Heart left ventricle (tissue), 16 donors: ENCODE measurements at regions not wholly inside any gene's neighbourhood (a gene's known extent, or its start where the extent isn't known, plus 50 kb on each side); places are given as distances from the start of the nearest gene placed in this dataset.

Source experiments
- ATAC-seq, 4 donors: fragments of 200-7000 bp; cut with Tn5 transposase; one replicate each; pipeline ENCODE4 v1.9.1; 2020 to 2022; ENCODE audit warnings: moderate library complexity in 4 of 4, mild to moderate bottlenecking in 3 of 4, moderate number of reproducible peaks in 1 of 4
- DNase-seq, 5 donors: peaks; one replicate each; pipeline ENCODE4 v3.0.0-alpha.2; 2020
- H3K27ac ChIP-seq, 12 donors: fragments of 200-600 bp; sonication (generic) in 4 of 12; one replicate each; pipeline versions ENCODE4 v1.5.0 to v1.8.0; 2016 to 2022; ENCODE audit warnings: mild to moderate bottlenecking in 2 of 12
- H3K27me3 ChIP-seq, 9 donors: fragments of 200-600 bp; sonication (generic) in 2 of 9; one replicate each; pipeline versions ENCODE4 v1.5.1 to v1.8.0; 2016 to 2022; ENCODE audit warnings: mild to moderate bottlenecking in 3 of 9
- H3K36me3 ChIP-seq, 9 donors: fragments of 200-600 bp; sonication (generic) in 2 of 9; one replicate each; pipeline versions ENCODE4 v1.5.0 to v1.8.0; 2018 to 2022; ENCODE audit warnings: mild to moderate bottlenecking in 2 of 9
- H3K4me1 ChIP-seq, 12 donors: fragments of 200-600 bp; sonication (generic) in 4 of 12; one replicate each; pipeline versions ENCODE4 v1.5.0 to v1.8.0; 2016 to 2022; ENCODE audit warnings: mild to moderate bottlenecking in 3 of 12
- H3K4me3 ChIP-seq, 12 donors: fragments of 200-600 bp; sonication (generic) in 4 of 12; one replicate each; pipeline versions ENCODE4 v1.5.0 to v1.8.0; 2017 to 2022; ENCODE audit warnings: mild to moderate bottlenecking in 9 of 12, moderate library complexity in 4 of 12
- H3K9me3 ChIP-seq, 12 donors: fragments of 200-600 bp; sonication (generic) in 4 of 12; one replicate each; pipeline versions ENCODE4 v1.5.0 to v1.8.0; 2016 to 2022; ENCODE audit warnings: mild to moderate bottlenecking in 1 of 12
- POLR2A ChIP-seq, 2 donors: fragments of 450-650 bp; IDR thresholded peaks; one replicate each; pipeline ENCODE4 v1.6.1; 2017; ENCODE audit warnings: antibody characterized with exemption in 2 of 2, mild to moderate bottlenecking in 2 of 2, moderate library complexity in 2 of 2
- WGBS, 4 donors: extraction: QIAGEN DNeasy Blood & Tissue Kit in 2 of 4; methylation state at CpG; one replicate each; pipeline versions ENCODE4 v1.1.5 to v1.1.7; 2013 to 2018; 5-methylcytosine and 5-hydroxymethylcytosine counted together
- intact Hi-C, 10 donors: fragments of 100-400 bp; cut with DNase I; formaldehyde crosslinking; loops; one replicate each; pipeline versions ENCODE4 v1.11.1 to v1.14.2; 2022
- TF ChIP-seq, protein P1 (sequence below), 12 donors: fragments of 200-600 bp; sonication (generic) in 4 of 12; IDR thresholded peaks; one replicate each; pipeline versions ENCODE4 v1.5.0 to v1.8.0; 2018 to 2022; ENCODE audit warnings: antibody characterized with exemption in 12 of 12, mild to moderate bottlenecking in 5 of 12
- donor health status: ischemic (EF 13 %, LVEDD 7.1; RV severe dilation, severe dysfunction).
- donor health status: healthy with polysubstance abuse.
- donor health status: DM: no; HTN: yes; CAD: no.
- donor health status: DM: no; HTN: no; CAD: no.
- donor health status: ischemic (EF 25% LVEDD 6.9; RV normal size, moderate dysfunction).
- donor health status: ischemic (EF 25% LVEDD 5.7; RV mildly dilated, moderate dysfunction).
- donor health status: healthy.
- donor health status: DM: yes; HTN: yes; CAD: no.
- donor health status: ischemic (EF 35%, LVEDD 5.7; RV mildly dilated, moderate dysfunction).
- donor health status: nonischemic (EF 11% LVEDD 7.7; RV severe dilation, severe dysfunction).
- donor health status: DM: yes; HTN: yes; CAD: no.
- donor health status: PGD.
- donor health status: ischemic (EF 29% LVEDD 5.4; RV normal size, mild dysfunction).
- donor health status: nonischemic (EF 23%, LVEDD 6.1; RV moderate dilation, normal function).

DNA sequence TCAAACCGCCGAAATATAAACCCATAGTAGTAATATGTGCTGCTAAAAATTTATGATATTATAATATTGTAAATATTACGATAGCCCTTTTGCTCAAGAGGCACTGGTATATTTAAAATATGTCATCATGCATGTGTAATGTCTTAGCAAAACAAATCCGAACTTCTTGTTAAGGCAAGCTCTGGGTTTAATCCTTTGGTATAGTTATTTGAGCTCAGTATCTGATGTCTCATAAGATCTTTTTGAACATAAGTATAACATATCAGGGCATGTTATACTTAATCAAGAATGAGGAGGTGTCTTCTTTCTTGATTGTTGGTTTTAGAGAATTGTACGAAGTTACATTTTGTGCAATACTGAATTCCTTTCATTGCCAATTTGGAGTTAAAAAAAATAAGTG lies 154.1 kb upstream of the CBLB start:
- DNase-seq: no peak
- ATAC-seq: no peak
- Histone ChIP-seq H3K36me3 (no peaks in the 10 kb centered on the region), H3K27me3 (no peaks in the 10 kb centered on the region), H3K4me1 (peaks cover 0 to 8% (median 0%) of the 10 kb centered on the region in 12 donors), H3K27ac (no peak overlapping the region), H3K9me3 (no peaks in the 10 kb centered on the region), H3K4me3 (no peak overlapping the region)
- intact Hi-C loops: no loop called here
- no peak for TF ChIP-seq POLR2A (IDR thresholded peaks at IDR 0.05)
- TF ChIP-seq, protein P1, sequence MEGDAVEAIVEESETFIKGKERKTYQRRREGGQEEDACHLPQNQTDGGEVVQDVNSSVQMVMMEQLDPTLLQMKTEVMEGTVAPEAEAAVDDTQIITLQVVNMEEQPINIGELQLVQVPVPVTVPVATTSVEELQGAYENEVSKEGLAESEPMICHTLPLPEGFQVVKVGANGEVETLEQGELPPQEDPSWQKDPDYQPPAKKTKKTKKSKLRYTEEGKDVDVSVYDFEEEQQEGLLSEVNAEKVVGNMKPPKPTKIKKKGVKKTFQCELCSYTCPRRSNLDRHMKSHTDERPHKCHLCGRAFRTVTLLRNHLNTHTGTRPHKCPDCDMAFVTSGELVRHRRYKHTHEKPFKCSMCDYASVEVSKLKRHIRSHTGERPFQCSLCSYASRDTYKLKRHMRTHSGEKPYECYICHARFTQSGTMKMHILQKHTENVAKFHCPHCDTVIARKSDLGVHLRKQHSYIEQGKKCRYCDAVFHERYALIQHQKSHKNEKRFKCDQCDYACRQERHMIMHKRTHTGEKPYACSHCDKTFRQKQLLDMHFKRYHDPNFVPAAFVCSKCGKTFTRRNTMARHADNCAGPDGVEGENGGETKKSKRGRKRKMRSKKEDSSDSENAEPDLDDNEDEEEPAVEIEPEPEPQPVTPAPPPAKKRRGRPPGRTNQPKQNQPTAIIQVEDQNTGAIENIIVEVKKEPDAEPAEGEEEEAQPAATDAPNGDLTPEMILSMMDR (IDR thresholded peaks at IDR 0.05): no peak
- 87 to 93% (median 92%) methylated on average over 5 of the region's 5 CpGs for WGBS, 4 donors

DNA sequence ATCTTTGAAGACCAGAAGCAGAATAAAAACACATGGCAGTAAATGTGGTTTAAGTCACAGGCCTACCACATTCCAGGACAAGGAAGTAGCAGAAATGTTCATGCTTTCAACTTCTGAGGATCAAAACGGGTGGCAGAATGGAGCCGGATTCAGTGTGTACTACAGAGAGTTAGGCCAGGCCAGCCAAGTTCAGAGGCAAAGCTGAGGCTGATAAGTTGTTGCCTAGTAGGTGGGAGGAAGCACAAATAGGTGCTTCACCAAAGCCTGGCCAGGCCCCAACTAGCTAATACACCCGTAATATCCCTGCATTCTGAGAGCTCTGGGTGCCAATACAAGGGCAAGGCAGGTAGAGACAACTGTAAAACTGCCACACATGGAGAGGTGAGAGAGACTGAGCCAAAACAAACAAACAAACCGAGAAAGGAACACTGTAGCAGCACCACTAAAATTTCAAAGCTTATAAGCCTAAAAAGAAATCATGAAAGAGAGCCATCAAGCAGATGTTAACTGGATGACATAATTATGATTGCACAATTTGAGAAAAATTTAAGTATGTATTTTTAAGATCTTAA lies 156.4 kb upstream of the CBLB start:
- Histone ChIP-seq H3K27ac (peak overlapping the region in 8 of 12 donors; percentile 6 to 43 (median 33)), H3K9me3 (no peaks in the 10 kb centered on the region), H3K27me3 (no peaks in the 10 kb centered on the region), H3K4me1 (peaks cover 0 to 8% (median 0%) of the 10 kb centered on the region in 12 donors), H3K4me3 (no peak overlapping the region), H3K36me3 (no peaks in the 10 kb centered on the region)
- DNase-seq: peak in 4 of 5 donors; percentile 20 to 42 (median 34)
- ATAC-seq: peak; percentile 51 to 88 (median 67)
- intact Hi-C loops: no loop called here
- TF ChIP-seq, protein P1 (IDR thresholded peaks at IDR 0.05): no peak
- TF ChIP-seq POLR2A (IDR thresholded peaks at IDR 0.05): no peak
- WGBS, 4 donors: 47 to 65% (median 58%) methylated on average over 4 of the region's 4 CpGs

DNA sequence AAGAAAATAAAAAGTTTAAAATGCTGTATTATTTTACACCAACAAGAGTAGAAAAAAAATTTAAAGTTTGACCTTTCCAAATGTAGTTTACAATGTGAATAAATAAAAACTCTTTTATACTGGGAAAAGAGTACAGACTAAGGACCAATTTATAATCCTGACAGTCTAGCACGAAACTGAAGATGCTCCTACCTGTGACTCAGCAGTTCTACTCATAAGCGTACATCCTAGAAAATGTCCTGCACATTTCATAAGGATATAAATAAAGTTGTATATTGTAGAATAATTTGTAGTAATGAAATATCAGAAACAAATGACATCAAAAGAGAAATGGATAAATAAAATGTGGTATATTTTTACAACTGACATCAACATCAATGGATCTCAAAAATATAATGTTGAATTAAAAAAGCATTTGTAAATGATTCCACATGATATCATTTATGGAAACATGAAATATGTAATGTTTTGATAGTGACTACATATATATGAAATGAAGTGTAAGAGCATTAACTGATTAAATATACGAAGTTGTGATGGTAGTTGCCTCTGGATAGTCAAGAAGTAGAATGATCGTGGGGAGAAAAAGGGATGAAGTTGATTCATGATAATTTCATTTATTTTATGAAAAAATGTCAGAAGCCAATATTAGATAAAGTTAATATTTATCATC lies 161.3 kb upstream of the CBLB start:
- no peak for ATAC-seq
- no peaks in the 10 kb centered on the region for H3K9me3 ChIP-seq
- no peaks in the 10 kb centered on the region for H3K36me3 ChIP-seq
- intact Hi-C loops: no loop called here
- no peak for DNase-seq
- 93 to 95% (median 94%) methylated on average over 4 of the region's 4 CpGs for WGBS, 4 donors
- no peaks in the 10 kb centered on the region for H3K27me3 ChIP-seq
- peaks cover 0 to 3% (median 0%) of the 10 kb centered on the region in 12 donors for H3K4me1 ChIP-seq
- TF ChIP-seq, protein P1 (IDR thresholded peaks at IDR 0.05): no peak
- TF ChIP-seq POLR2A (IDR thresholded peaks at IDR 0.05): no peak
- H3K4me3 ChIP-seq: no peak overlapping the region
- H3K27ac ChIP-seq: no peak overlapping the region

DNA sequence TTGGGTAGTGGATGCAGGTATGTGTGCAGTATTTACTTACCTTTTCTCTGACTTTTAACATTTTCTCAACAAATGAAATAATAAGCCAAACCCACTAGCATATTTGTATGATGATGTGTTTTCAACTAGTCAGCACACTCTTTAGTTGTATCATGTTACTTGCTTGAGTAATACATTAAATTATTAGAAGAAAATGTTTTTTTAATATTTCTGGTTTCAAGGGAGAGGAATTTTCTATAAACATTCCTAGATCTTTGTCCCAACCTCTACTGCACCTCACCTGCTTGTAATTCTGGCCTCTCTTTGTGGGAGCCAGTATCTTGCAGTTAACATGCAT lies 161.8 kb upstream of the CBLB start:
- no peak for ATAC-seq
- intact Hi-C loops: no loop called here
- no peaks in the 10 kb centered on the region for H3K27me3 ChIP-seq
- H3K9me3 ChIP-seq: no peaks in the 10 kb centered on the region
- H3K27ac ChIP-seq: no peak overlapping the region
- no peaks in the 10 kb centered on the region for H3K36me3 ChIP-seq
- no peak overlapping the region for H3K4me3 ChIP-seq
- TF ChIP-seq, protein P1 (IDR thresholded peaks at IDR 0.05): no peak
- TF ChIP-seq POLR2A (IDR thresholded peaks at IDR 0.05): no peak
- H3K4me1 ChIP-seq: peaks cover 0 to 3% (median 0%) of the 10 kb centered on the region in 12 donors
- no peak for DNase-seq
